HG02623 (cell line): ENCODE measurements at regions not wholly inside any gene's neighbourhood (a gene's known extent, or its start where the extent isn't known, plus 50 kb on each side); places are given as distances from the start of the nearest gene placed in this dataset.

Experiments
- ATAC-seq: cut with Tn5 transposase; IDR thresholded peaks from one replicate; pipeline ENCODE4 v1.9.1; 2021; ENCODE audit warnings: moderate library complexity; ENCODE audit not compliant: unreplicated experiment

DNA sequence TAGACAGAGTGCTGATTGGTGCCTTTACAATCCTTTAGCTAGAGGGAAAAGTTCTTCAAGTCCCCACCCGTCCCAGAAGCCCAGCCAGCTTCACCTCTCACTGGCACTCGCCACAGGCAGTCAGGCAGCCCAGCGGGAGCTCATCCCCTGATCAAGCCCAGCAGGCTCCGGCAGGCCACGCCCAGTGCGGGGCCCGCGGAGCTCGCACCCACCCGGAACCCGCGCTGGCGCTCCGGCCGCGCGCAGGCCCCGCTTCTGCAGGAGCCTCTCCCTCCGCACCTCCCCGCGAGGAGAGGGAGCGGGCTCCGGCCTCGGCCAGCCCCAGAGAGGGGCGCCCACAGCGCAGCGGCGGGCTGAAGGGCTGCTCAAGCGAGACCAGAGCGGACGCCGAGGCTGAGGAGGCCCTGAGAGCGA, 202.4 kb upstream of the PDGFD start:
- no peak for ATAC-seq

- no peak for ATAC-seq
Observed at GRCh38 chr11:104365676-104366075, 201.7 kb upstream of the PDGFD start.

- ATAC-seq = no peak
Observed at GRCh38 chr11:104361975-104362374, 198.0 kb upstream of the PDGFD start.

DNA sequence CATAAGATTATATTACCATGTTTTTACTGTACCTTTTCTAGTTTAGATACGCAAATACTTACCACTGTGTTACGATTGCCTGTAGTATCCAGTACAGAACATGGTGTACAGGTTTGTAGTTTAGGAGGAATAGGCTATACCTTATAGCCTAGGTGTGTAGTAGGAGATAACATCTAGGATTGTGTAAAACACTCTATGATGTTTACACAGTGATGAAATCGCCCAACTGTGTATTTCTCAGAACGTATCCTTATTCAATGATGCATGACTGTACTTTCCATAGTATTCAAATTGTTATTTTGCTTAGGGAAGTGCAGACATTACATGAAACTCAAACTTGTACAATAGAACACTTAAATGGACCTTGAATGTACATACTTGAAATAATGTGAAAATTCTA, 188.1 kb upstream of the PDGFD start:
- no peak for ATAC-seq

GRCh38 chr11:104343578-104343977, 179.6 kb upstream of the PDGFD start:
- ATAC-seq = peak; percentile 61

DNA sequence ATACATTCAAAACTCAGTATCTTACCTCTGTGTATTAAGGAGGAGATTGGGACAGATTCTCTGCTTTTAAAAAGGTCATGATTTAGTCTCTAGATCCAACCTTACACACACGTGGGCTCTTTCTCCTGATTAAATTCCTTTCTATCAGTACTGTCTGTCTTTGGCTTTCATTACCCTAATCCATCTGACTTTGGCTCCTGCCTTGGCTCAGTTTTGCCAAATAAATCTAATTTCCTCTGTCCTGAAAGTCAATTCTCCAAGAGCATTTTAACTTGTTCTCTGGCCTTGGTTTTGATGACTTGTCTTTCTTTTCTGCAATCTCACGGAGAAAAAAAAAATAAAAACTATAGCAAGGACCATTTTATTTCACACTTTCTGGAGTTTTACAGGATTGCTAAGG, 176.6 kb upstream of the PDGFD start:
- no peak for ATAC-seq

GRCh38 chr11:104339380-104339831, 175.5 kb upstream of the PDGFD start:
- no peak for ATAC-seq

- ATAC-seq = no peak
Observed at GRCh38 chr11:104338186-104338585, 174.2 kb upstream of the PDGFD start.

DNA sequence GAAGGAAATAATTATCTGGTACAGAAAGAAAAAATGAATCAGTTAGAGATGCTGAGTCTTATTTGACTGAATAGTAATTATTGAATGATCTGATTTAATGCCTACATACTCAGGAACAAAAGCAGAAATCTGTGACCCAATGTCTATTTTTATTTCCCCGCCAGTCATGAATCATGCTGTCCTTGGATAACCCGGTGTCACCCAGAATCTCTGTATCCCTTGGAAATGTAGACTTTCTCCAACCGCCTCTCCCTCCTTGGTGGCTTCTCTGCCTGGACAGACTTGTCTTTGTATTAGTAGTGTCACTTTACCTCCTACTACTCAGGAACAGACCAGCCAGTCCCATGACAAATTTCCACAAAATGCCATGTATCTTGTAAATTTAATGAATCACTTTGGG, 173.3 kb upstream of the PDGFD start:
- ATAC-seq = no peak

DNA sequence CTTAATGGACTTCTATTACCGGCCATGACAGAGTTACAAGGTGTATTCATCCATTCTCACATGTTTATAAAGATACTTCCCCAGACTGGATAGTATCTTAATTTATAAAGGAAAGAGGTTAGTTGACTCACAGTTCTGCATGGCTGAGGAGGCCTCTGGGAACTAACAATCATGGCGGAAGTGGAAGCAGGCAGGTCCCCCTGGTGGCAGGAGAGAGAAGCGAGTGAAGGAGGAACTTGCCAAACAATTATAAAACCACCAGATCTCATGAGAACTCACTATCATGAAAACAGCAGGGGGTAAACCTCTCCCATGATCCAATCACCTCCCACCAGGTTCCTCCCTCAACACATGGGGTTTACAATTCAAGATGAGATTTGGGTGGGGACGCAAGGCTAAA, 170.0 kb upstream of the PDGFD start:
- ATAC-seq = peak; percentile 59

DNA sequence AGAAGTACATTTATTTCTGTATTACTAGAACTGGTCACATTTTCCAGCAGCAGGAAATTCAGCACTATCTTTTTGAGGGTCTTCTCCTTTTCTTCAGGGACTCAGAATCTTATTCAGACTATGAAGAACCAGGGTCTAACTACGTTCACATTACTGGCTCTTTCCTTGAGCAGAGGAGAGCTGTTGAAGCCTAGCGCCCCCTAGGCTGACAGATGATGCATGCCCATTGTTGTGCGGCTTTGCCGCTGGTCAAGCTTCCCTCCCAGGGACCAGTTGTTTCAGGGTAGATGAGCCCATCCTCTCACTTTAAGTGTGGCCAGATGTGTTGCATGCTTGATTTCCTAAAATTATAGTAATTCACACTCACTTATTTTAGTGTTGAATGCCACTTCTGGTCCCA, 168.2 kb upstream of the PDGFD start:
- ATAC-seq = no peak

GRCh38 chr11:104329078-104329665, 165.2 kb upstream of the PDGFD start:
- no peak for ATAC-seq

GRCh38 chr11:104328512-104328907, 164.6 kb upstream of the PDGFD start:
- no peak for ATAC-seq

DNA sequence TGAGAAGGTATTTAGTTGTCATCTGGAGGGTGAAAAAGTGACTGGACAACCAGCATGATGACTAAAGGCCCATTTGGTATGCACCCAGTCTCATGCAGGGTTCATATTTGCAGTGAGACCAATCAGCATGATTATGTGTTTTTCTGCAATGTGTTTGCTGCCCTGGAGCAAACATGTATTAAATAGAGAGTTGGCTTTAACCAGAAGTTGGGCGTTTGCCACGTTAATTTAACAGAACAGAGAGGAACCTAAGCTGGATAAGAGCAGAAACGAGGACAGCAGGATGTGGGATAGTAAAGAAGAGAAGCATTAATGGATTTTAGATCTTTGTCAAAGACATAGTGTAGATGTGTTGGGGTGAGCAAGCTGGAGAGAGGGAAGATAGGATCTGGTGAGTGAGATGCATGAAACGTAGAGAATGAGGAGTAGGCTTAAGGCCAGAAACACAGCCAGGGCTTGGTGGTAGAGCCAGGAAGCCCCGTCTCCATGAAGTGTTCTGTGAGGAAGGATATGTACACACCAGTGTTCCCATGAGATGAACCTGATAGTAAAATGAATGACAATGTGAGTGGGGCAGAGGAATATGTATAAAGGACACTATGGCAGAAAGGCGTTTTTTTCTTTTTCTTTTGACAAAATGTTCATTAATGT, 164.0 kb upstream of the PDGFD start:
- ATAC-seq = no peak

DNA sequence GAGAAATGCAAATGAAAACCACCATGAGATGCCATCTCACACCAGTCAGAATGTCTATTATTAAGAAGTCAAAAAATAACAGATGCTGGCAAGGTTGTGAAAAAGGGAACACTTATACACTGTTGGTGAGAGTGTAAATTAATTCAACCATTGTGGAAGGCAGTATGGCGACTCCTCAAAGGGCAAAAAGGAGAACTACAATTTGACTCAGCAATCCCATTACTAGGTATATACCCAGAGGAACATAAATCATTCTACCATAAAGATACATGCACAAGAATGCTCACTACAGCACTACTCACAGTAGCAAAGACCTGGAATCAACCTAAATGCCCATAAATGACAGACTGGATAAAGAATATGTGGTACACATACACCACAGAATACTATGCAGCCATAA, 161.1 kb upstream of the PDGFD start:
- no peak for ATAC-seq

GRCh38 chr11:104324276-104324675, 160.3 kb upstream of the PDGFD start:
- ATAC-seq = no peak

DNA sequence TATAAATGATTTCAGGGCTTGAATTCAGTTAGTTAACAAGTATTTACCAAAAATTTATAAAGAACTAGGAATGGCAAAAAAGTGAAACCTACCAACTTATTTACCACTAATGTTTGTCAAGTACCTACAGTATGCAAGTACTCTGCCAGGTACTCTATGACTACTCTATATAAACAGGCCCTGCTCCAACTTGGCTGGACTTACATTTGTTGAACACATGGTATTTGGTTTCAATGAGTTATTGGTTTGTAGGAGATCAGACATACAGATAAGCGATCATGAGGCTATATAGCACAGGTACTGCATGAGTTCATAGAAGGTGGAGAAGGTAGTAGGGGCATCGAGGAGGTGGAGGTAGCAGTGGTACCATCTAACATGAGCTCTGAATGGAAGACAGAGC, 159.9 kb upstream of the PDGFD start:
- ATAC-seq = no peak

DNA sequence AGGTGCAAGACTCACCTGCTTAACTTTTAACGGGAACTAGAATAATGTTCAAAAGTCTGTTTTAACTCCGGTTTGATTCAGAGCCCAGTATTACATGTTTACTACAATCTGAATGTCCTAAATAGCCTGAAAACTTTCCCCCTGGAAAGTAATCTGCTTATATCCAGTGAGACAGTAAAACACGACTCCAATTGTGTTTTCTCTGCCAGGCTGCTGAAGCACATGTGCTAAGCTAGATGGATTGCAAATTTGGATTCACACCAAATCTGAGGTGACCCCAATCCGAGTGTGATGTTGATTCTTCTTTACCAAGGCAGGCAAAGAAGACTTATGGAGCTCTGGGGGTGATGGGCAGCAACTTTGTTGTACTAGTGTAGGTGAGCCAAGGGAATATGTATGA, 158.7 kb upstream of the PDGFD start:
- ATAC-seq = no peak

- no peak for ATAC-seq
Observed at GRCh38 chr11:104320956-104321355, 157.0 kb upstream of the PDGFD start.

- ATAC-seq = no peak
Observed at GRCh38 chr11:104320097-104320496, 156.2 kb upstream of the PDGFD start.

- no peak for ATAC-seq
Observed at GRCh38 chr11:104319396-104319795, 155.4 kb upstream of the PDGFD start.

DNA sequence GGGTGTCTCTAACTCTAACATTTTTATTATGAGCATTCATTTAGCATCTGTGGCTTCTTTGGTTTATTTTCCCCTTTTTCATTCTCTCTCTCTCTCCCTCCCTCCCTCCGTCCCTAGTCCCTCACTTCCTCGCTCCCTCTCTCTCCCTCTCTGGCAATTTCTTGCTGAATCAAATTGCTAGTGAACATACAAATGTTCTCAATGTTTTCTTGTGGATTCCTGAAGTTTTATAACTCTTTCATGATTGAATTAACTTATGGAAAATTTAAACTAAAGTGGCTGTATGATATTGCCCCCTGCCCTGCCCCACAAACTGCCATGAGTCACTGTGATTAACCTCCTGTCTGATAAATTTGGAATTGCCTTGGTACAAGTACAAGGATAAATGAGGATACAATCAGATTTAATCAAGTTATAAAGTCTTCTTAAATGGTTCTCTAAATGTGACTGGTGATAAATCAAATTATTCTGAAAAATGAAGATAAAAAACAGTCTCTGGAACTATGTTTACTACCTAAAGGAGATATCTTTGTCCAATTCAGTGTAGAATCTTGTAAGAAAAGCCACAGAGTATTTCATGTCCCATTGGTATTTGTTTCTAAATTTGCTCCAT, 143.0 kb upstream of the PDGFD start:
- no peak for ATAC-seq

DNA sequence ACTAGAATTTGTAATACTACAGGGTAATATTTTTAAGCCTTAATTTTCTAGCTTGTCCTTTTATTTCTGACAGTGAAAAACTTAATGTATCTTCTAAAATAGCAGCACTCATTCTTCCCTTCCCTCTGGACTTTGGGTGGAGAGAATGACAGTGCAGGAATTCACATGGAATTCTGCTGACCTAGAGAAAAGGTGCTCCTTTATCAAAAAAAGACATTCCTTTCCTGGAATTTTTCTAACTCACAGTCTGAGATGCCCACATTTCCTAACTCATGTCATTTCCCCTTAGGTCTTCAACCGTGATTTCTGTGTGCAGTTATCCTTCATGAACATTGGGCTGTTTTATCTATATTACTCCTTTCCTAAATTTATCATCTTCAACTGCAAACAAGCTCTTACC, 137.8 kb upstream of the PDGFD start:
- no peak for ATAC-seq
